H9 (cell line): ENCODE measurements at regions not wholly inside any gene's neighbourhood (a gene's known extent, or its start where the extent isn't known, plus 50 kb on each side); places are given as distances from the start of the nearest gene placed in this dataset.

ENCODE experiments used
- DNase-seq: peaks from one replicate; pipeline ENCODE4 v3.0.0-alpha.2; 2017
- H2AFZ ChIP-seq: one replicate; pipeline ENCODE4 v1.6.1; 2013; ENCODE audit warnings: mild to moderate bottlenecking, low read length, control low read depth, moderate library complexity
- H2AK5ac ChIP-seq: 2 replicates; pipeline ENCODE4 v1.6.1; 2013; ENCODE audit warnings: low read length, control low read depth, mixed read lengths; ENCODE audit not compliant: insufficient read length
- H2BK120ac ChIP-seq: one replicate; pipeline ENCODE4 v1.6.1; 2013; ENCODE audit warnings: low read depth, mild to moderate bottlenecking, low read length, control low read depth, inconsistent platforms; ENCODE audit not compliant: poor library complexity, severe bottlenecking
- H2BK12ac ChIP-seq: 2 replicates; pipeline ENCODE4 v1.6.1; 2013; ENCODE audit warnings: low read length, control low read depth, mixed read lengths, low read depth; ENCODE audit not compliant: insufficient read length
- H2BK15ac ChIP-seq: 2 replicates; pipeline ENCODE4 v1.6.1; 2013; ENCODE audit warnings: low read depth, low read length, control low read depth
- H2BK20ac ChIP-seq: one replicate; pipeline ENCODE4 v1.6.1; 2013; ENCODE audit warnings: low read depth, mild to moderate bottlenecking, low read length, control low read depth, inconsistent platforms; ENCODE audit not compliant: poor library complexity, severe bottlenecking
- H2BK5ac ChIP-seq: 2 replicates; pipeline ENCODE4 v1.6.1; 2013; ENCODE audit warnings: low read length, control low read depth, mixed read lengths; ENCODE audit not compliant: insufficient read length
- H3K14ac ChIP-seq: 2 replicates; pipeline ENCODE4 v1.6.1; 2013; ENCODE audit warnings: low read length, control low read depth; ENCODE audit not compliant: insufficient read depth
- H3K18ac ChIP-seq: 2 replicates; pipeline ENCODE4 v1.6.1; 2013; ENCODE audit warnings: low read depth, mild to moderate bottlenecking, mixed read lengths, low read length, control low read depth; ENCODE audit not compliant: insufficient read length
- H3K23ac ChIP-seq: 2 replicates; pipeline ENCODE4 v1.6.1; 2013; ENCODE audit warnings: low read length, control low read depth, mixed read lengths, low read depth; ENCODE audit not compliant: insufficient read length
- H3K23me2 ChIP-seq: 2 replicates; pipeline ENCODE4 v1.6.1; 2013; ENCODE audit warnings: low read depth, mild to moderate bottlenecking, mixed read lengths, low read length, control low read depth; ENCODE audit not compliant: insufficient read length, poor library complexity, severe bottlenecking
- H3K27ac ChIP-seq: 2 replicates; pipeline ENCODE4 v1.5.1; 2013; ENCODE audit warnings: low read length, control low read depth, mixed read lengths, low read depth; ENCODE audit not compliant: insufficient read length
- H3K27me3 ChIP-seq: 2 replicates; pipeline ENCODE4 v1.6.1; 2013; ENCODE audit warnings: low read length, control low read depth, inconsistent platforms; ENCODE audit not compliant: insufficient read depth
- H3K4ac ChIP-seq: 2 replicates; pipeline ENCODE4 v1.6.1; 2013; ENCODE audit warnings: low read depth, mild to moderate bottlenecking, control low read depth, inconsistent platforms, low read length, moderate library complexity
- H3K4me1 ChIP-seq: 2 replicates; pipeline ENCODE4 v1.6.1; 2013; ENCODE audit warnings: low read length, control low read depth, inconsistent platforms; ENCODE audit not compliant: insufficient read depth
- H3K4me2 ChIP-seq: 2 replicates; pipeline ENCODE4 v1.6.1; 2013; ENCODE audit warnings: low read length, control low read depth, mixed read lengths; ENCODE audit not compliant: insufficient read length, insufficient read depth
- H3K56ac ChIP-seq: 2 replicates; pipeline ENCODE4 v1.6.1; 2013; ENCODE audit warnings: low read depth, mild to moderate bottlenecking, mixed read lengths, low read length, control low read depth; ENCODE audit not compliant: insufficient read length
- H3K79me1 ChIP-seq: 2 replicates; pipeline ENCODE4 v1.6.1; 2013; ENCODE audit warnings: low read depth, mild to moderate bottlenecking, moderate library complexity, low read length, control low read depth, inconsistent platforms; ENCODE audit not compliant: insufficient read depth, poor library complexity, severe bottlenecking
- H3K79me2 ChIP-seq: 2 replicates; pipeline ENCODE4 v1.6.1; 2013; ENCODE audit warnings: low read length, control low read depth, inconsistent platforms; ENCODE audit not compliant: insufficient read depth
- H3K9ac ChIP-seq: 2 replicates; pipeline ENCODE4 v1.6.1; 2013; ENCODE audit warnings: low read length, control low read depth, mixed read lengths; ENCODE audit not compliant: insufficient read length; ENCODE audit errors: extremely low read depth
- H3K9me3 ChIP-seq: one replicate; pipeline ENCODE4 v1.6.1; 2013; ENCODE audit warnings: low read depth, low read length, inconsistent platforms; ENCODE audit not compliant: control insufficient read depth
- H3T11ph ChIP-seq: one replicate; pipeline ENCODE4 v1.6.1; 2013; ENCODE audit warnings: mild to moderate bottlenecking, low read length, control low read depth, inconsistent platforms
- H4K20me1 ChIP-seq: one replicate; pipeline ENCODE4 v1.6.1; 2013; ENCODE audit not compliant: control insufficient read depth, insufficient read length, insufficient read depth
- H4K5ac ChIP-seq: 2 replicates; pipeline ENCODE4 v1.6.1; 2013; ENCODE audit warnings: low read depth, mild to moderate bottlenecking, mixed read lengths, low read length, control low read depth; ENCODE audit not compliant: insufficient read length
- H4K8ac ChIP-seq: replicated peaks from 2 replicates; pipeline ENCODE4 v1.6.1; 2013; ENCODE audit warnings: low read length, control low read depth, mixed read lengths, low read depth; ENCODE audit not compliant: insufficient read length
- H4K91ac ChIP-seq: 2 replicates; pipeline ENCODE4 v1.6.1; 2013; ENCODE audit warnings: low read depth, mild to moderate bottlenecking, moderate library complexity, mixed read lengths, low read length, control low read depth; ENCODE audit not compliant: insufficient read length
- H3K27ac Mint-ChIP-seq, 3 experiments: 2 replicates in 2 of 3; 3 replicates in 1 of 3; pipeline ENCODE4 v1.8.0; 2020 to 2021; ENCODE audit warnings: mixed read lengths in 3 of 3, mild to moderate bottlenecking in 1 of 3, moderate library complexity in 1 of 3
- H3K27me3 Mint-ChIP-seq: 2 replicates; pipeline ENCODE4 v1.8.0; 2021; ENCODE audit warnings: low read depth, mild to moderate bottlenecking, moderate library complexity, mixed read lengths
- H3K36me3 Mint-ChIP-seq, 3 experiments: 2 replicates in 2 of 3; 3 replicates in 1 of 3; pipeline ENCODE4 v1.8.0; 2020 to 2021; ENCODE audit warnings: low read depth in 3 of 3, mixed read lengths in 3 of 3; ENCODE audit not compliant: insufficient read depth in 1 of 3
- H3K4me1 Mint-ChIP-seq, 2 experiments: 2 replicates each; pipeline ENCODE4 v1.8.0; 2020; ENCODE audit warnings: mixed read lengths in 2 of 2
- H3K4me3 Mint-ChIP-seq, 2 experiments: 2 replicates in 1 of 2; 3 replicates in 1 of 2; pipeline ENCODE4 v1.8.0; 2020 to 2021; ENCODE audit warnings: mild to moderate bottlenecking in 2 of 2, mixed read lengths in 2 of 2, moderate library complexity in 1 of 2
- H3K9me3 Mint-ChIP-seq, 2 experiments: 2 replicates in 1 of 2; 3 replicates in 1 of 2; pipeline ENCODE4 v1.8.0; 2020; ENCODE audit warnings: mild to moderate bottlenecking in 2 of 2, mixed read lengths in 2 of 2, moderate library complexity in 1 of 2
- CTCF ChIP-seq: fragments of 200-600 bp; sonication (generic); conservative IDR thresholded peaks from 3 replicates; pipeline ENCODE4 v1.8.0; 2021; ENCODE audit warnings: antibody characterized with exemption, mild to moderate bottlenecking
- WGBS: extraction: QIAGEN DNeasy Blood & Tissue Kit; methylation state at CpG from one replicate; pipeline ENCODE4 v1.1.7; 2013; ENCODE audit warnings: missing lambda C conversion rate, low lambda C conversion rate, mixed read lengths; ENCODE audit not compliant: insufficient read length; ENCODE audit errors: extremely low coverage; 5-methylcytosine and 5-hydroxymethylcytosine counted together

- Histone ChIP-seq H4K5ac (no peak overlapping the region), H3K4ac (no peak overlapping the region), H3K14ac (no peak overlapping the region), H3K18ac (no peak overlapping the region), H3K4me1 (no peaks in the 10 kb centered on the region), H2AK5ac (no peak overlapping the region), H3K23ac (no peak overlapping the region), H3K9ac (no peak overlapping the region), H3K79me2 (no peaks in the 10 kb centered on the region), H4K8ac (no peak overlapping the region), H4K91ac (no peak overlapping the region), H2BK15ac (no peak overlapping the region), H3K4me2 (no peak overlapping the region), H3K27me3 (no peaks in the 10 kb centered on the region; the same call in 1 of the 2 replicates), H2BK20ac (no peak overlapping the region), H3K23me2 (no peaks in the 10 kb centered on the region), H2AFZ (no peak overlapping the region), H2BK120ac (no peak overlapping the region), H3T11ph (no peak overlapping the region), H3K27ac (no peak overlapping the region), H2BK5ac (no peak overlapping the region), H2BK12ac (no peak overlapping the region), H3K79me1 (no peaks in the 10 kb centered on the region), H3K56ac (no peak overlapping the region), H3K9me3 (no peaks in the 10 kb centered on the region), H4K20me1 (no peaks in the 10 kb centered on the region)
- no peaks in the 10 kb centered on the region for H3K9me3 Mint-ChIP-seq
- no peak overlapping the region for H3K27ac Mint-ChIP-seq
- TF ChIP-seq CTCF: no peak
- no CpG with 5 or more reads among the region's 2 CpGs for WGBS
- no peak for DNase-seq
- H3K27me3 Mint-ChIP-seq: no peaks in the 10 kb centered on the region
- no peak overlapping the region for H3K4me3 Mint-ChIP-seq
- no peaks in the 10 kb centered on the region for H3K4me1 Mint-ChIP-seq
- no peaks in the 10 kb centered on the region for H3K36me3 Mint-ChIP-seq
These were observed 50.5 kb upstream of the CDH11 start for GRCh38 chr16:65172356-65172755.
